Fibroblast of lung (primary cell): ENCODE measurements at regions not wholly inside any gene's neighbourhood (a gene's known extent, or its start where the extent isn't known, plus 50 kb on each side); places are given as distances from the start of the nearest gene placed in this dataset.

Experiments used
- DNase-seq, 2 donors: peaks; one replicate each; pipeline versions ENCODE4 v3.0.0 to v3.0.0-alpha.2; 2010; ENCODE audit warnings: low read depth in 2 of 2
- H2AFZ ChIP-seq: 2 replicates; pipeline ENCODE4 v1.5.1; 2012; ENCODE audit warnings: low read length, control low read depth, inconsistent platforms
- H3K27ac ChIP-seq: 2 replicates; pipeline ENCODE4 v1.5.1; 2011; ENCODE audit warnings: low read length, control low read depth; ENCODE audit not compliant: insufficient read depth
- H3K27me3 ChIP-seq: 2 replicates; pipeline ENCODE4 v1.5.1; 2011; ENCODE audit warnings: mild to moderate bottlenecking, low read length; ENCODE audit not compliant: control insufficient read depth, insufficient read depth
- H3K36me3 ChIP-seq: 2 replicates; pipeline ENCODE4 v1.5.1; 2011; ENCODE audit warnings: low read length; ENCODE audit not compliant: control insufficient read depth, insufficient read depth
- H3K4me1 ChIP-seq: 2 replicates; pipeline ENCODE4 v1.5.1; 2011; ENCODE audit warnings: low read length; ENCODE audit not compliant: control insufficient read depth, insufficient read depth; ENCODE audit errors: extremely low read depth
- H3K4me2 ChIP-seq: 2 replicates; pipeline ENCODE4 v1.5.1; 2011; ENCODE audit warnings: low read length, control low read depth; ENCODE audit not compliant: insufficient read depth; ENCODE audit errors: extremely low read depth
- H3K4me3 ChIP-seq, 4 experiments: fragments of 200-600 bp in 1 of 4; sonication (generic) in 1 of 4; replicated peaks in 1 of 4; 2 replicates each; pipeline ENCODE4 v1.5.1; 2011 to 2016; ENCODE audit warnings: low read length in 4 of 4, low read depth in 3 of 4, mild to moderate bottlenecking in 3 of 4, control low read depth in 2 of 4, inconsistent platforms in 1 of 4, mixed read lengths in 1 of 4; ENCODE audit not compliant: insufficient read depth in 1 of 4; ENCODE audit errors: control extremely low read depth in 1 of 4
- H3K79me2 ChIP-seq: 2 replicates; pipeline ENCODE4 v1.5.1; 2012; ENCODE audit warnings: mild to moderate bottlenecking, low read length, inconsistent platforms; ENCODE audit not compliant: control insufficient read depth, insufficient read depth
- H3K9ac ChIP-seq: 2 replicates; pipeline ENCODE4 v1.5.1; 2011; ENCODE audit warnings: mild to moderate bottlenecking, low read length, control low read depth; ENCODE audit not compliant: insufficient read depth
- H3K9me3 ChIP-seq: 2 replicates; pipeline ENCODE4 v1.5.1; 2012; ENCODE audit warnings: low read depth, low read length; ENCODE audit not compliant: control insufficient read depth, insufficient read depth
- H4K20me1 ChIP-seq: 2 replicates; pipeline ENCODE4 v1.5.1; 2011; ENCODE audit warnings: low read length; ENCODE audit not compliant: control insufficient read depth, insufficient read depth; ENCODE audit errors: extremely low read depth
- CTCF ChIP-seq, 2 donors: IDR thresholded peaks in 1 of 2; conservative IDR thresholded peaks in 1 of 2; 1 replicate in 1 of 2; 2 replicates in 1 of 2; pipeline ENCODE4 v1.5.1; 2011 to 2012; ENCODE audit warnings: low read length in 2 of 2, control low read depth in 1 of 2, inconsistent platforms in 1 of 2, low read depth in 1 of 2, mild to moderate bottlenecking in 1 of 2
- EZH2 ChIP-seq: IDR thresholded peaks from 2 replicates; pipeline ENCODE4 v1.5.1; 2012; ENCODE audit warnings: low read length, control low read depth, mild to moderate bottlenecking; ENCODE audit errors: missing control alignments

- no peaks in the 10 kb centered on the region for H3K36me3 ChIP-seq
- H3K4me2 ChIP-seq = no peak overlapping the region
- H3K4me1 ChIP-seq = no peaks in the 10 kb centered on the region
- no peak for DNase-seq
- H3K79me2 ChIP-seq = no peaks in the 10 kb centered on the region
- H3K27me3 ChIP-seq = no peaks in the 10 kb centered on the region
- H4K20me1 ChIP-seq = no peaks in the 10 kb centered on the region
- H3K9ac ChIP-seq = no peak overlapping the region
- H3K4me3 ChIP-seq = no peak overlapping the region
- no peak overlapping the region for H3K27ac ChIP-seq
- no peak overlapping the region for H2AFZ ChIP-seq
- H3K9me3 ChIP-seq = no peaks in the 10 kb centered on the region
- TF ChIP-seq EZH2 (no peak), CTCF (conservative IDR thresholded peaks at IDR 0.05 in 1 of 2, IDR thresholded peaks at IDR 0.05 in 1 of 2; ENCODE audit: low read depth in 1 of 2, low read length in 2 of 2) (no peak)
Observed at GRCh38 chr17:5707482-5707881, 123.2 kb upstream of the NLRP1 start.

- Histone ChIP-seq H3K27ac (no peak overlapping the region), H4K20me1 (no peaks in the 10 kb centered on the region), H3K4me1 (no peaks in the 10 kb centered on the region), H3K4me2 (no peak overlapping the region), H3K9me3 (no peaks in the 10 kb centered on the region), H3K27me3 (no peaks in the 10 kb centered on the region), H3K9ac (no peak overlapping the region), H3K36me3 (no peaks in the 10 kb centered on the region), H2AFZ (no peak overlapping the region), H3K4me3 (no peak overlapping the region), H3K79me2 (no peaks in the 10 kb centered on the region)
- DNase-seq = no peak
- no peak for TF ChIP-seq EZH2
- TF ChIP-seq CTCF (conservative IDR thresholded peaks at IDR 0.05 in 1 of 2, IDR thresholded peaks at IDR 0.05 in 1 of 2; ENCODE audit: low read depth in 1 of 2, low read length in 2 of 2) = no peak
Observed at GRCh38 chr17:5708344-5708743, 124.0 kb upstream of the NLRP1 start.

GRCh38 chr17:5711344-5711743, 127.0 kb upstream of the NLRP1 start:
- H4K20me1 ChIP-seq = no peaks in the 10 kb centered on the region
- no peak for TF ChIP-seq CTCF (conservative IDR thresholded peaks at IDR 0.05 in 1 of 2, IDR thresholded peaks at IDR 0.05 in 1 of 2; ENCODE audit: low read depth in 1 of 2, low read length in 2 of 2)
- no peak overlapping the region for H3K9ac ChIP-seq
- H3K79me2 ChIP-seq = no peaks in the 10 kb centered on the region
- no peak for DNase-seq
- no peak overlapping the region for H3K4me2 ChIP-seq
- no peaks in the 10 kb centered on the region for H3K9me3 ChIP-seq
- H2AFZ ChIP-seq = no peak overlapping the region
- no peaks in the 10 kb centered on the region for H3K4me1 ChIP-seq
- H3K36me3 ChIP-seq = no peaks in the 10 kb centered on the region
- no peaks in the 10 kb centered on the region for H3K27me3 ChIP-seq
- no peak overlapping the region for H3K27ac ChIP-seq
- H3K4me3 ChIP-seq = no peak overlapping the region
